SU-DHL-6 (cell line): ENCODE measurements at regions not wholly inside any gene's neighbourhood (a gene's known extent, or its start where the extent isn't known, plus 50 kb on each side); places are given as distances from the start of the nearest gene placed in this dataset.

ENCODE experiments used
- CTCF ChIP-seq: fragments of 200-600 bp; sonication (generic); IDR thresholded peaks from one replicate; pipeline ENCODE4 v1.5.1; 2017; ENCODE audit warnings: antibody characterized with exemption, mild to moderate bottlenecking, low read length, moderate library complexity; ENCODE audit not compliant: insufficient read depth, poor library complexity, severe bottlenecking
- EZH2phosphoT487 ChIP-seq: fragments of 200-600 bp; sonication (generic), shearing (Covaris generic); conservative IDR thresholded peaks from 2 replicates; pipeline ENCODE4 v1.6.1; 2018; ENCODE audit warnings: mild to moderate bottlenecking, antibody characterized with exemption, low read length, moderate library complexity, mixed read lengths

- TF ChIP-seq CTCF (no peak), EZH2phosphoT487 (no peak)
These were observed 111.7 kb upstream of the IRF2BP2 start for GRCh38 chr1:234721476-234722269.
